Esophagus squamous epithelium (tissue), 4 donors: ENCODE measurements at regions not wholly inside any gene's neighbourhood (a gene's known extent, or its start where the extent isn't known, plus 50 kb on each side); places are given as distances from the start of the nearest gene placed in this dataset.

Experiments
- CTCF ChIP-seq, 6 experiments: fragments of 450-650 bp in 4 of 6; fragments of 200-600 bp in 2 of 6; sonication (generic) in 2 of 6; IDR thresholded peaks; one replicate each; pipeline ENCODE4 v1.5.1; 2016 to 2019; ENCODE audit warnings: antibody characterized with exemption in 6 of 6, mild to moderate bottlenecking in 4 of 6, moderate library complexity in 4 of 6
- POLR2A ChIP-seq, 4 donors: fragments of 450-650 bp; IDR thresholded peaks; one replicate each; pipeline ENCODE4 v1.6.1; 2017; ENCODE audit warnings: antibody characterized with exemption in 4 of 4, mild to moderate bottlenecking in 4 of 4, moderate library complexity in 3 of 4

- no peak for TF ChIP-seq CTCF (IDR thresholded peaks at IDR 0.05)
- no peak for TF ChIP-seq POLR2A (IDR thresholded peaks at IDR 0.05)
These were observed 150.6 kb downstream of the FHIP1A start for GRCh38 chr4:151559595-151559994.
